ENCODE measurements at regions not wholly inside any gene's neighbourhood (a gene's known extent, or its start where the extent isn't known, plus 50 kb on each side); places are given as distances from the start of the nearest gene placed in this dataset.

- Histone ChIP-seq H3K4me3 (no peak overlapping the region), H3K4me1 (no peaks in the 10 kb centered on the region), H3K27ac (no peak overlapping the region), H3K9me3 (no peaks in the 10 kb centered on the region), H3K27me3 (peaks cover 0 to 38% of the 10 kb centered on the region in 2 donors), H3K36me3 (no peaks in the 10 kb centered on the region)
- no peak for TF ChIP-seq CTCF (IDR thresholded peaks at IDR 0.05)
- no peak for TF ChIP-seq POLR2AphosphoS5 (IDR thresholded peaks at IDR 0.05)
- TF ChIP-seq POLR2A (IDR thresholded peaks at IDR 0.05) = no peak
- DNase-seq (ENCODE audit: low spot score in 2 of 2) = no peak
- intact Hi-C loops (cut with DNase I; ENCODE audit: low total_unique reads) = no loop called here
Observed at GRCh38 chr16:86791287-86792035, 213.1 kb downstream of the FOXL1 start.

DNA sequence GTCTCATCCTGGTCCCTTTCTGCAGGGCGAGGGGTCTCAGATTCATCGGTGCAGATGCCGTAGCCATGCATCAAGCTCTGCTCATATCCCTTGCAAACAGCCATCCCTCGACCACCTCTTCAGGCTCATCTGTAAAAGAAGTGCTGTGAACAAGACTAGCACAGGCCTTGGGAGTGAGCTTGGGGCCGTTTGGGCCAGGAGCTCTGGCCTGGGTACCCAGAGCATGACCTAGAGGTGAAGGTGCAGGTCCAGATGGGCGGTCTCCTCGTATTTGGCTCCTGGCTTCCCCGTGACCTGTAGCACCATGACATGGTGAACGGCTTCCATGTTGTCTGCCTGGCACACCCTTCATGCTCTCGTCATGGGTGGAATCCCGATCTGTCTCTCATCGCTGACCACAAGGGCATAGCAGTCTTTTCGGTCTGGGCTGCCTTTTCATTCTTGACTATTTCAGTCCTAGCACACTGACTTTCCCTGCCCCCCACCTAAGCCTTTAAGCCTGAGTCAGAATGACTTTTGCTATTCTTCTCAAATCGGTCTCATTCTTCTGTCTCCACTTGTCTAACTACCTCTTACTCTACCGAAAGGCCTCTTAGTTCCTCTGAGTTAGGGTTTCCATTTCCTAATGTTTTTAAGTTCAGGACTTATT is 216.0 kb downstream of the FOXL1 start:
- Histone ChIP-seq H3K4me1 (no peaks in the 10 kb centered on the region), H3K36me3 (no peaks in the 10 kb centered on the region), H3K27ac (no peak overlapping the region), H3K9me3 (no peaks in the 10 kb centered on the region), H3K4me3 (no peak overlapping the region), H3K27me3 (peaks cover 0 to 32% of the 10 kb centered on the region in 2 donors)
- intact Hi-C loops (cut with DNase I; ENCODE audit: low total_unique reads) = no loop called here
- DNase-seq (ENCODE audit: low spot score in 2 of 2) = no peak
- TF ChIP-seq POLR2AphosphoS5 (IDR thresholded peaks at IDR 0.05) = no peak
- TF ChIP-seq POLR2A (IDR thresholded peaks at IDR 0.05) = no peak
- TF ChIP-seq CTCF (IDR thresholded peaks at IDR 0.05) = no peak

DNA sequence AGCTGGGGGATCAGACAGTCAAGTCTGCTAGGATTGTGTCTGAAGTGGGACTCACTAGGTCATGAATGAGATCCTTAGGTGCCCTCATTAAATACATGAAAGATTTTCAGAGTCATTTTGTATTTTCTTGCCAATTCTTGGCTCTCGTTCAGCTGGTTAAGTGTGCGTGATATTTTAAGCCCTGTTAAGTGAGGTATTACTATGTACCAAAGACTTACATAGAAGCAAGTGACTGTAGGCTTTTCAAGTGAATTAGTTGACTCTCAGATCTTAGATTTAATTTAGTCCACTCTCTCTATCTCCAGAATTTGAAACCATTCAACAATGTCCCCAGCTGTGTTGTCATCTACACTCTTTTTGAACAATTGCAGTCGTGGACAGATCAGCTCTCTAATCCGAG is 219.4 kb downstream of the FOXL1 start:
- no peaks in the 10 kb centered on the region for H3K9me3 ChIP-seq
- peak overlapping the region in 1 of 2 donors; percentile 43 for H3K27ac ChIP-seq
- intact Hi-C loops (cut with DNase I; ENCODE audit: low total_unique reads) = no loop called here
- no peaks in the 10 kb centered on the region for H3K4me1 ChIP-seq
- peaks cover 0 to 22% of the 10 kb centered on the region in 2 donors for H3K27me3 ChIP-seq
- H3K36me3 ChIP-seq = no peaks in the 10 kb centered on the region
- no peak for DNase-seq (ENCODE audit: low spot score in 2 of 2)
- H3K4me3 ChIP-seq = no peak overlapping the region
- TF ChIP-seq CTCF (IDR thresholded peaks at IDR 0.05) = no peak
- no peak for TF ChIP-seq POLR2A (IDR thresholded peaks at IDR 0.05)
- no peak for TF ChIP-seq POLR2AphosphoS5 (IDR thresholded peaks at IDR 0.05)

- DNase-seq (ENCODE audit: low spot score in 2 of 2) = peak in 1 of 2 donors; percentile 78
- Histone ChIP-seq H3K4me3 (no peak overlapping the region), H3K4me1 (no peaks in the 10 kb centered on the region), H3K36me3 (no peaks in the 10 kb centered on the region), H3K27me3 (peaks cover 0 to 21% of the 10 kb centered on the region in 2 donors), H3K9me3 (no peaks in the 10 kb centered on the region), H3K27ac (peak overlapping the region; percentile 43 to 52)
- no peak for TF ChIP-seq POLR2A (IDR thresholded peaks at IDR 0.05)
- peak in 1 of 3 donors; percentile 31 for TF ChIP-seq POLR2AphosphoS5 (IDR thresholded peaks at IDR 0.05)
- TF ChIP-seq CTCF (IDR thresholded peaks at IDR 0.05) = no peak
- intact Hi-C loops (cut with DNase I; ENCODE audit: low total_unique reads) = no loop called here
Observed at GRCh38 chr16:86798247-86799041, 220.1 kb downstream of the FOXL1 start.
